Neural progenitor cell (in vitro differentiated cells): ENCODE measurements at regions not wholly inside any gene's neighbourhood (a gene's known extent, or its start where the extent isn't known, plus 50 kb on each side); places are given as distances from the start of the nearest gene placed in this dataset.

Experiments
- DNase-seq: peaks from one replicate; pipeline ENCODE4 v3.0.0-alpha.2; 2016; ENCODE audit warnings: low spot score
- H2AFZ ChIP-seq: fragments of 200-600 bp; sonication (generic); replicated peaks from 2 replicates; pipeline ENCODE4 v1.6.1; 2016; ENCODE audit warnings: antibody characterized with exemption
- H3F3A ChIP-seq: fragments of 200-600 bp; sonication (generic); 2 replicates; pipeline ENCODE4 v1.6.1; 2016; ENCODE audit warnings: antibody characterized with exemption, low read depth
- H3K27ac ChIP-seq: fragments of 200-600 bp; sonication (generic); 2 replicates; pipeline ENCODE4 v1.5.1; 2016; ENCODE audit warnings: mild to moderate bottlenecking
- H3K27me3 ChIP-seq: fragments of 200-600 bp; sonication (generic); 2 replicates; pipeline ENCODE4 v1.6.1; 2016; ENCODE audit warnings: mild to moderate bottlenecking, moderate library complexity
- H3K36me3 ChIP-seq: fragments of 200-600 bp; sonication (generic); 2 replicates; pipeline ENCODE4 v1.5.1; 2016
- H3K4me1 ChIP-seq: fragments of 200-600 bp; sonication (generic); 2 replicates; pipeline ENCODE4 v1.6.1; 2016; ENCODE audit warnings: mixed run types
- H3K4me2 ChIP-seq: fragments of 200-600 bp; sonication (generic); 2 replicates; pipeline ENCODE4 v1.6.1; 2016
- H3K4me3 ChIP-seq: fragments of 200-600 bp; sonication (generic); 2 replicates; pipeline ENCODE4 v1.5.1; 2016
- H3K79me2 ChIP-seq: fragments of 200-600 bp; sonication (generic); 2 replicates; pipeline ENCODE4 v1.6.1; 2016; ENCODE audit warnings: low read depth
- H3K9ac ChIP-seq: fragments of 200-600 bp; sonication (generic); 2 replicates; pipeline ENCODE4 v1.6.1; 2016
- H3K9me3 ChIP-seq: fragments of 200-600 bp; sonication (generic); 2 replicates; pipeline ENCODE4 v1.5.1; 2016; ENCODE audit warnings: low read depth
- H4K20me1 ChIP-seq: fragments of 200-600 bp; sonication (generic); 2 replicates; pipeline ENCODE4 v1.6.1; 2016; ENCODE audit warnings: low read depth
- H3K27ac Mint-ChIP-seq: 3 replicates; pipeline ENCODE4 v1.8.0; 2021; ENCODE audit warnings: mixed read lengths
- H3K27me3 Mint-ChIP-seq: 2 replicates; pipeline ENCODE4 v1.8.0; 2022; ENCODE audit warnings: low read depth, mild to moderate bottlenecking, inconsistent platforms, moderate library complexity, mixed read lengths; ENCODE audit not compliant: insufficient read depth
- H3K36me3 Mint-ChIP-seq: 3 replicates; pipeline ENCODE4 v1.8.0; 2021; ENCODE audit warnings: mixed read lengths
- H3K4me1 Mint-ChIP-seq: 3 replicates; pipeline ENCODE4 v1.8.0; 2021; ENCODE audit warnings: mixed read lengths
- H3K4me3 Mint-ChIP-seq: 3 replicates; pipeline ENCODE4 v1.8.0; 2021; ENCODE audit warnings: mild to moderate bottlenecking, moderate library complexity, mixed read lengths
- H3K9me3 Mint-ChIP-seq: 3 replicates; pipeline ENCODE4 v1.8.0; 2020; ENCODE audit warnings: mixed read lengths
- EZH2 ChIP-seq: fragments of 200-600 bp; sonication (generic); IDR thresholded peaks from 2 replicates; pipeline ENCODE4 v1.6.1; 2017; ENCODE audit warnings: antibody characterized with exemption, mild to moderate bottlenecking, moderate library complexity
- EZH2phosphoT487 ChIP-seq: fragments of 200-600 bp; sonication (generic); IDR thresholded peaks from 2 replicates; pipeline ENCODE4 v1.6.1; 2017; ENCODE audit warnings: antibody characterized with exemption
- TF ChIP-seq, protein P1 (sequence below): fragments of 200-600 bp; sonication (generic); IDR thresholded peaks from 2 replicates; pipeline ENCODE4 v1.5.1; 2017; ENCODE audit warnings: antibody characterized with exemption, mild to moderate bottlenecking

DNA sequence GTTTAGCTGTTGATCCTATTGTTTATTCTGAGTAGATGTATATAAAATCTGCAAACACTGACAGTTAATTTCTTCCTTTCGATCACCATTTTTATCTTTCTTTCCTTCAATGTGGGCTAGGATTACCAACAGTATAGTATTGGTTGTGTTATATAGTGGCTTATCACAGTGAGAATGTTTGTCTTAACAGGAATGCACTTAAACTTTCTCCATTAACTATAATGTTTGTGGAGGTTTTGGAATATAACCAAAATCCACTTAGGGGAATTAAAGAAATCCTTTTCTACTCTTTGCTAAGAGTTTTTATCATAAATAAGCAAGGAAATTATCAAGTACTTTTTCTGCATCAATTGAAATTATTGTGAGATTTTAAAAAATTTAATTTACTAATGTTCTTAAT, 244.6 kb downstream of the LACC1 start:
- no peaks in the 10 kb centered on the region for H3K27me3 ChIP-seq
- peaks cover 14% of the 10 kb centered on the region for H3K9me3 ChIP-seq
- H3K4me3 ChIP-seq = no peak overlapping the region
- no peaks in the 10 kb centered on the region for H4K20me1 ChIP-seq
- Mint-ChIP-seq H3K9me3 (peaks cover 14% of the 10 kb centered on the region), H3K4me1 (peaks cover 15% of the 10 kb centered on the region), H3K36me3 (no peaks in the 10 kb centered on the region), H3K27me3 (peaks cover 2% of the 10 kb centered on the region), H3K4me3 (no peak overlapping the region), H3K27ac (no peak overlapping the region)
- H3F3A ChIP-seq = no peaks in the 10 kb centered on the region
- H2AFZ ChIP-seq = no peak overlapping the region
- no peak for DNase-seq
- TF ChIP-seq, protein P1, sequence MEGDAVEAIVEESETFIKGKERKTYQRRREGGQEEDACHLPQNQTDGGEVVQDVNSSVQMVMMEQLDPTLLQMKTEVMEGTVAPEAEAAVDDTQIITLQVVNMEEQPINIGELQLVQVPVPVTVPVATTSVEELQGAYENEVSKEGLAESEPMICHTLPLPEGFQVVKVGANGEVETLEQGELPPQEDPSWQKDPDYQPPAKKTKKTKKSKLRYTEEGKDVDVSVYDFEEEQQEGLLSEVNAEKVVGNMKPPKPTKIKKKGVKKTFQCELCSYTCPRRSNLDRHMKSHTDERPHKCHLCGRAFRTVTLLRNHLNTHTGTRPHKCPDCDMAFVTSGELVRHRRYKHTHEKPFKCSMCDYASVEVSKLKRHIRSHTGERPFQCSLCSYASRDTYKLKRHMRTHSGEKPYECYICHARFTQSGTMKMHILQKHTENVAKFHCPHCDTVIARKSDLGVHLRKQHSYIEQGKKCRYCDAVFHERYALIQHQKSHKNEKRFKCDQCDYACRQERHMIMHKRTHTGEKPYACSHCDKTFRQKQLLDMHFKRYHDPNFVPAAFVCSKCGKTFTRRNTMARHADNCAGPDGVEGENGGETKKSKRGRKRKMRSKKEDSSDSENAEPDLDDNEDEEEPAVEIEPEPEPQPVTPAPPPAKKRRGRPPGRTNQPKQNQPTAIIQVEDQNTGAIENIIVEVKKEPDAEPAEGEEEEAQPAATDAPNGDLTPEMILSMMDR = no peak
- TF ChIP-seq EZH2 = no peak
- TF ChIP-seq EZH2phosphoT487 = no peak
- H3K27ac ChIP-seq = no peak overlapping the region
- peaks cover 5% of the 10 kb centered on the region for H3K36me3 ChIP-seq
- H3K79me2 ChIP-seq = no peaks in the 10 kb centered on the region
- H3K9ac ChIP-seq = no peak overlapping the region
- peaks cover 6% of the 10 kb centered on the region for H3K4me1 ChIP-seq
- H3K4me2 ChIP-seq = no peak overlapping the region

DNA sequence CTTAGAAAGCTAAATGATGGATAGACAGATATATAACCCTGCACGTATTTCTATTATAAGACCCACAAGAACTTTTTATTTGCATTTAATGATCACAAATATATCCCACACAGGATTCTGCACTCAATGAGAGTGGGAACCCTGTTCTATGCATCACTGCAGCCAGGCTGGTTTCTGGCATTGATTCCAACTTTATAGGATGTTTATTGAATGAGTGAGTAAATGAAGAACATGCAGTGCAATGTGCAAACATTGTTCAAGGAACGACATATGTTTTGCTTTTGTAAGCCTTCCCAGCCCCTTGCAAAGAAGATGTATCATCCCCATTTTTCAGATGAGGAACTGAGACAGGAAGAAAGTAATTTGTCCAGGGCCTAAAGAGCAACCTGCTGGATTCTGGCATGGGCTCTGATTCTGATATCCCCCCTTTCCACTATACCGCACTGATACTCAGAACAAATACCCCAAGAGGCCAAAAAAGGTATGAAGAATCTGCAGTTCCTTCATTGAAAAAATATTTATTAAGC, 246.3 kb downstream of the LACC1 start:
- Histone ChIP-seq H3K27me3 (no peaks in the 10 kb centered on the region), H3K4me3 (no peak overlapping the region), H3K27ac (no peak overlapping the region), H3K9me3 (peaks cover 14% of the 10 kb centered on the region), H2AFZ (no peak overlapping the region), H3K36me3 (peaks cover 5% of the 10 kb centered on the region), H4K20me1 (no peaks in the 10 kb centered on the region), H3K9ac (no peak overlapping the region), H3K4me2 (no peak overlapping the region), H3K79me2 (no peaks in the 10 kb centered on the region), H3K4me1 (no peaks in the 10 kb centered on the region), H3F3A (no peaks in the 10 kb centered on the region)
- Mint-ChIP-seq H3K4me1 (peaks cover 1% of the 10 kb centered on the region), H3K36me3 (no peaks in the 10 kb centered on the region), H3K4me3 (no peak overlapping the region), H3K9me3 (peaks cover 14% of the 10 kb centered on the region), H3K27me3 (peaks cover 4% of the 10 kb centered on the region), H3K27ac (no peak overlapping the region)
- DNase-seq = no peak
- TF ChIP-seq, protein P1 = no peak
- TF ChIP-seq EZH2phosphoT487 (no peak), EZH2 (no peak)

DNA sequence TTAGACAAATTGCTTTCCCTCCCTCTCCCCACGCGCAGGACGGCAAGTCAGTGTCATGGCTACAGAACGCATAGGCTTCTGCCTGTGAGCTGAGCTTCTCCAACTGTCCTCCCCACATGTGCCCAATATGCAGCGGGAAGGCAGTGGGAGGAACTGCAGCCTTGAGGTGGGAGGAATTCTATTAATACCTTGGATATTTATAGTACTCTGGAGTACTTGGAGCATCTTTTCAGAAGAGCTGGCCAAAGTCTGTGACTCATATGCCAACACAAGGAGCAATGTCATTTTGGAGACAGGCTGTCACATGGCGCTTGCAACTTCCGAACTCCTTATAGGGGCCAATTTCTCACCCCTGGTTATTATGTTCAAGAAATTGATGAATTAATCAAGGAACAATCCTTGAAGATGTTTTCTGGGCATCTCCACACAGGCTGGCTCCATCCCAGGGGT, 245.0 kb upstream of the SERP2 start:
- TF ChIP-seq EZH2 (no peak), EZH2phosphoT487 (no peak)
- TF ChIP-seq, protein P1 = no peak
- peaks cover 10% of the 10 kb centered on the region for H3K9me3 Mint-ChIP-seq
- no peak overlapping the region for H3K9ac ChIP-seq
- H3K36me3 ChIP-seq = peaks cover 5% of the 10 kb centered on the region
- no peaks in the 10 kb centered on the region for H3K36me3 Mint-ChIP-seq
- H3K27me3 ChIP-seq = no peaks in the 10 kb centered on the region
- H3K4me2 ChIP-seq = no peak overlapping the region
- H3K27me3 Mint-ChIP-seq = peaks cover 4% of the 10 kb centered on the region
- no peaks in the 10 kb centered on the region for H3K4me1 ChIP-seq
- no peak overlapping the region for H3K4me3 ChIP-seq
- DNase-seq = no peak
- H3K79me2 ChIP-seq = no peaks in the 10 kb centered on the region
- H3K4me1 Mint-ChIP-seq = peaks cover 8% of the 10 kb centered on the region
- H3F3A ChIP-seq = no peaks in the 10 kb centered on the region
- no peak overlapping the region for H3K4me3 Mint-ChIP-seq
- H4K20me1 ChIP-seq = no peaks in the 10 kb centered on the region
- no peak overlapping the region for H2AFZ ChIP-seq
- no peak overlapping the region for H3K27ac ChIP-seq
- peaks cover 11% of the 10 kb centered on the region for H3K9me3 ChIP-seq
- H3K27ac Mint-ChIP-seq = no peak overlapping the region
